SH-SY5Y (cell line): ENCODE measurements at regions not wholly inside any gene's neighbourhood (a gene's known extent, or its start where the extent isn't known, plus 50 kb on each side); places are given as distances from the start of the nearest gene placed in this dataset.

Source experiments
- GATA2 ChIP-seq: IDR thresholded peaks from 2 replicates; pipeline ENCODE4 v1.6.1; 2011; ENCODE audit warnings: mild to moderate bottlenecking, low read depth, low read length
- GATA3 ChIP-seq: IDR thresholded peaks from 2 replicates; pipeline ENCODE4 v1.6.1; 2011; ENCODE audit warnings: low read depth, mild to moderate bottlenecking, low read length, moderate library complexity

- TF ChIP-seq GATA2, result no peak
- no peak for TF ChIP-seq GATA3
Measured at GRCh38 chr15:62809968-62810260, 232.6 kb upstream of the TPM1 start.

GRCh38 chr15:62812515-62812835 is 230.1 kb upstream of the TPM1 start:
- TF ChIP-seq GATA3 (no peak), GATA2 (no peak)

- TF ChIP-seq GATA3 (peak; percentile 13; the same call in 1 of the 2 replicates), GATA2 (peak; percentile 68; the same call in 1 of the 2 replicates)
Measured at GRCh38 chr15:62816342-62817069, 226.0 kb upstream of the TPM1 start.

- TF ChIP-seq GATA3 (no peak), GATA2 (no peak)
Measured at GRCh38 chr15:62818691-62819090, 223.9 kb upstream of the TPM1 start.

GRCh38 chr15:62821384-62822131 is 221.0 kb upstream of the TPM1 start:
- no peak for TF ChIP-seq GATA3
- no peak for TF ChIP-seq GATA2

- TF ChIP-seq GATA2 (no peak), GATA3 (no peak)
Measured at GRCh38 chr15:62822228-62822627, 220.3 kb upstream of the TPM1 start.

GRCh38 chr15:62823561-62823960 is 219.0 kb upstream of the TPM1 start:
- no peak for TF ChIP-seq GATA2
- no peak for TF ChIP-seq GATA3

- TF ChIP-seq GATA2 (no peak), GATA3 (no peak)
Measured at GRCh38 chr15:62824111-62825015, 218.2 kb upstream of the TPM1 start.

- TF ChIP-seq GATA2 (no peak), GATA3 (no peak)
Measured at GRCh38 chr15:62825191-62825590, 217.4 kb upstream of the TPM1 start.

- TF ChIP-seq GATA3 (no peak), GATA2 (no peak)
Measured at GRCh38 chr15:62826561-62826960, 216.0 kb upstream of the TPM1 start.

- TF ChIP-seq GATA2 (no peak), GATA3 (no peak)
Measured at GRCh38 chr15:62828364-62828763, 214.2 kb upstream of the TPM1 start.

- TF ChIP-seq GATA2, result no peak
- TF ChIP-seq GATA3, result no peak
Measured at GRCh38 chr15:62832231-62832630, 210.3 kb upstream of the TPM1 start.

- TF ChIP-seq GATA2 (no peak), GATA3 (no peak)
Measured at GRCh38 chr15:62833646-62834045, 208.9 kb upstream of the TPM1 start.

GRCh38 chr15:62834686-62835329 is 207.7 kb upstream of the TPM1 start:
- TF ChIP-seq GATA3 (no peak), GATA2 (no peak)
